Spleen (tissue), 11 donors: ENCODE measurements at regions not wholly inside any gene's neighbourhood (a gene's known extent, or its start where the extent isn't known, plus 50 kb on each side); places are given as distances from the start of the nearest gene placed in this dataset.
"Not testable (repeated sequence)": the region's sequence is repeated elsewhere in the genome, so short reads cannot be mapped to it uniquely, and the experiment has no call there.

Source experiments
- DNase-seq: peaks from one replicate; pipeline ENCODE4 v3.0.0-alpha.2; 2020
- H3K27ac ChIP-seq, 8 donors: fragments of 200-600 bp; sonication (generic) in 7 of 8; 1 replicate in 4 of 8; 2 replicates in 4 of 8; pipeline versions ENCODE4 v1.5.0 to v1.8.0; 2016 to 2021; ENCODE audit warnings: inconsistent platforms in 4 of 8, mild to moderate bottlenecking in 4 of 8, moderate library complexity in 1 of 8
- H3K27me3 ChIP-seq, 7 donors: fragments of 200-600 bp; sonication (generic) in 6 of 7; replicated peaks in 1 of 7; 1 replicate in 4 of 7; 2 replicates in 3 of 7; pipeline versions ENCODE4 v1.5.0 to v1.8.0; 2016 to 2021; ENCODE audit warnings: inconsistent platforms in 3 of 7, mild to moderate bottlenecking in 1 of 7
- H3K36me3 ChIP-seq, 6 donors: fragments of 200-600 bp; sonication (generic) in 5 of 6; 1 replicate in 4 of 6; 2 replicates in 2 of 6; pipeline versions ENCODE4 v1.5.0 to v1.8.0; 2016 to 2021; ENCODE audit warnings: inconsistent platforms in 2 of 6
- H3K4me1 ChIP-seq, 6 donors: fragments of 200-600 bp; sonication (generic) in 5 of 6; 1 replicate in 3 of 6; 2 replicates in 3 of 6; pipeline versions ENCODE4 v1.5.0 to v1.8.0; 2016 to 2021; ENCODE audit warnings: inconsistent platforms in 3 of 6
- H3K4me3 ChIP-seq, 8 donors: fragments of 200-600 bp; sonication (generic) in 7 of 8; 1 replicate in 4 of 8; 2 replicates in 4 of 8; pipeline versions ENCODE4 v1.5.0 to v1.8.0; 2016 to 2021; ENCODE audit warnings: inconsistent platforms in 4 of 8, mild to moderate bottlenecking in 4 of 8, moderate library complexity in 2 of 8
- H3K9me3 ChIP-seq, 8 donors: fragments of 200-600 bp; sonication (generic) in 7 of 8; 1 replicate in 4 of 8; 2 replicates in 4 of 8; pipeline versions ENCODE4 v1.5.0 to v1.8.0; 2016 to 2021; ENCODE audit warnings: inconsistent platforms in 4 of 8
- CTCF ChIP-seq, 11 experiments: fragments of 200-600 bp in 7 of 11; fragments of 450-650 bp in 4 of 11; sonication (generic) in 4 of 11; IDR thresholded peaks in 8 of 11; conservative IDR thresholded peaks in 3 of 11; 1 replicate in 7 of 11; 2 replicates in 4 of 11; pipeline versions ENCODE4 v1.4.0 to v1.8.0; 2016 to 2021; ENCODE audit warnings: antibody characterized with exemption in 11 of 11, inconsistent platforms in 4 of 11, mild to moderate bottlenecking in 1 of 11
- POLR2A ChIP-seq, 3 donors: fragments of 450-650 bp; IDR thresholded peaks; one replicate each; pipeline ENCODE4 v1.5.1; 2017; ENCODE audit warnings: antibody characterized with exemption in 3 of 3, mild to moderate bottlenecking in 1 of 3
- POLR2AphosphoS5 ChIP-seq, 3 donors: sonication (generic); formaldehyde crosslinking; IDR thresholded peaks; one replicate each; pipeline ENCODE4 v1.5.1; 2017; ENCODE audit warnings: antibody characterized with exemption in 3 of 3
- WGBS, 5 donors: extraction: QIAGEN DNeasy Blood & Tissue Kit in 3 of 5; methylation state at CpG; one replicate each; pipeline versions ENCODE4 v1.1.5 to v1.1.7; 2013 to 2018; 5-methylcytosine and 5-hydroxymethylcytosine counted together
- intact Hi-C: fragments of 100-400 bp; cut with DNase I; formaldehyde crosslinking; loops from one replicate; pipeline ENCODE4 v1.15.0; 2023; ENCODE audit warnings: low total_unique reads
- donor health status: healthy with polysubstance abuse.
- donor health status: DM: no; HTN: no; CAD: no; lungs with moderate emphysema.
- donor health status: DM: no; HTN: no; CAD: no.
- donor health status: Bipolar disorder and iron deficiency.
- donor health status: healthy.
- donor health status: DM: no; HTN: no; CAD: no.
- donor health status: DM: yes; HTN: yes; CAD: no.

- peaks cover 0 to 14% (median 1%) of the 10 kb centered on the region in 8 donors for H3K9me3 ChIP-seq
- intact Hi-C loops: no loop called here
- no peak for DNase-seq
- no peaks in the 10 kb centered on the region for H3K27me3 ChIP-seq
- no peaks in the 10 kb centered on the region for H3K4me1 ChIP-seq
- H3K27ac ChIP-seq: no peak overlapping the region
- WGBS, 5 donors: 29 to 47% (median 38%) methylated on average over 2 of the region's 2 CpGs
- H3K36me3 ChIP-seq: no peaks in the 10 kb centered on the region
- TF ChIP-seq CTCF (IDR thresholded peaks at IDR 0.05 in 8 of 11, conservative IDR thresholded peaks at IDR 0.05 in 3 of 11) (no peak), POLR2AphosphoS5 (IDR thresholded peaks at IDR 0.05) (no peak), POLR2A (IDR thresholded peaks at IDR 0.05) (no peak)
- H3K4me3 ChIP-seq: no peak overlapping the region
These were observed 324.2 kb downstream of the MRPS30 start for GRCh38 chr5:45132972-45133371.

GRCh38 chr5:45162974-45163373, 354.2 kb downstream of the MRPS30 start:
- Histone ChIP-seq H3K27me3 (no peaks in the 10 kb centered on the region), H3K4me1 (no peaks in the 10 kb centered on the region), H3K9me3 (peaks cover 0 to 15% (median 0%) of the 10 kb centered on the region in 8 donors), H3K36me3 (no peaks in the 10 kb centered on the region), H3K27ac (no peak overlapping the region), H3K4me3 (no peak overlapping the region)
- intact Hi-C loops: no loop called here
- no peak for DNase-seq
- no peak for TF ChIP-seq CTCF (IDR thresholded peaks at IDR 0.05 in 8 of 11, conservative IDR thresholded peaks at IDR 0.05 in 3 of 11)
- TF ChIP-seq POLR2AphosphoS5 (IDR thresholded peaks at IDR 0.05): no peak
- TF ChIP-seq POLR2A (IDR thresholded peaks at IDR 0.05): no peak
- 46 to 63% (median 52%) methylated on average over 4 of the region's 4 CpGs for WGBS, 5 donors

- Histone ChIP-seq H3K4me1 (no peaks in the 10 kb centered on the region), H3K27me3 (no peaks in the 10 kb centered on the region), H3K27ac (no peak overlapping the region), H3K4me3 (no peak overlapping the region), H3K9me3 (peaks cover 0 to 10% (median 0%) of the 10 kb centered on the region in 8 donors), H3K36me3 (no peaks in the 10 kb centered on the region)
- no peak for TF ChIP-seq POLR2A (IDR thresholded peaks at IDR 0.05)
- TF ChIP-seq CTCF (IDR thresholded peaks at IDR 0.05 in 8 of 11, conservative IDR thresholded peaks at IDR 0.05 in 3 of 11): no peak
- no peak for TF ChIP-seq POLR2AphosphoS5 (IDR thresholded peaks at IDR 0.05)
- 35 to 61% (median 43%) methylated on average over 1 of the region's 1 CpG for WGBS, 5 donors
- no peak for DNase-seq
- intact Hi-C loops: no loop called here
These were observed 362.8 kb downstream of the MRPS30 start for GRCh38 chr5:45171563-45171962.

GRCh38 chr5:45172634-45173033, 363.9 kb downstream of the MRPS30 start:
- intact Hi-C loops, H3K36me3 ChIP-seq, H3K27ac ChIP-seq, H3K27me3 ChIP-seq, DNase-seq, H3K4me3 ChIP-seq, H3K4me1 ChIP-seq: not testable (repeated sequence)
- H3K9me3 ChIP-seq: peaks cover 0 to 10% (median 0%) of the 10 kb centered on the region in 8 donors
- WGBS, 5 donors: 89 to 94% (median 90%) methylated on average over 11 of the region's 11 CpGs

GRCh38 chr5:45179686-45180085, 370.9 kb downstream of the MRPS30 start:
- no peaks in the 10 kb centered on the region for H3K4me1 ChIP-seq
- no peak overlapping the region for H3K4me3 ChIP-seq
- intact Hi-C loops: no loop called here
- H3K36me3 ChIP-seq: no peaks in the 10 kb centered on the region
- peaks cover 0 to 8% (median 2%) of the 10 kb centered on the region in 8 donors for H3K9me3 ChIP-seq
- DNase-seq: no peak
- no peaks in the 10 kb centered on the region for H3K27me3 ChIP-seq
- H3K27ac ChIP-seq: no peak overlapping the region
- TF ChIP-seq POLR2AphosphoS5 (IDR thresholded peaks at IDR 0.05): no peak
- TF ChIP-seq POLR2A (IDR thresholded peaks at IDR 0.05): no peak
- TF ChIP-seq CTCF (IDR thresholded peaks at IDR 0.05 in 8 of 11, conservative IDR thresholded peaks at IDR 0.05 in 3 of 11): no peak
